WTC11 (cell line): ENCODE measurements at regions not wholly inside any gene's neighbourhood (a gene's known extent, or its start where the extent isn't known, plus 50 kb on each side); places are given as distances from the start of the nearest gene placed in this dataset.
"Not testable (repeated sequence)": the region's sequence is repeated elsewhere in the genome, so short reads cannot be mapped to it uniquely, and the experiment has no call there.

ENCODE experiments used
- ATAC-seq: fragments of 200-7000 bp; cut with Tn5 transposase; 2 replicates; pipeline ENCODE4 v1.10.0; 2021; ENCODE audit warnings: mild to moderate bottlenecking, moderate library complexity
- CTCF ChIA-PET: fragments of 300-600 bp; sonication (Branson Sonifier 250); formaldehyde crosslinking; loops from one replicate; lab custom pipeline; 2021; ENCODE audit warnings: antibody characterized with exemption; lab: Charles Lee
- POLR2A ChIA-PET: fragments of 350-600 bp; sonication (Branson Sonifier 250); formaldehyde crosslinking; loops from one replicate; lab custom pipeline; 2021; ENCODE audit warnings: antibody characterized with exemption; lab: Charles Lee
- DNase-seq: peaks from one replicate; pipeline ENCODE4 v3.0.0; 2021; ENCODE audit warnings: low spot score
- H3K27ac Mint-ChIP-seq: 2 replicates; pipeline ENCODE4 v1.8.0; 2021; ENCODE audit warnings: mixed read lengths
- H3K27me3 Mint-ChIP-seq: 2 replicates; pipeline ENCODE4 v1.8.0; 2021; ENCODE audit warnings: low read depth, mild to moderate bottlenecking, moderate library complexity, mixed read lengths
- H3K36me3 Mint-ChIP-seq: 2 replicates; pipeline ENCODE4 v1.8.0; 2021; ENCODE audit warnings: mixed read lengths
- H3K4me1 Mint-ChIP-seq: 2 replicates; pipeline ENCODE4 v1.8.0; 2022; ENCODE audit warnings: mixed read lengths
- H3K4me3 Mint-ChIP-seq: 2 replicates; pipeline ENCODE4 v1.8.0; 2021; ENCODE audit warnings: mild to moderate bottlenecking, moderate library complexity, mixed read lengths
- H3K9me3 Mint-ChIP-seq: 2 replicates; pipeline ENCODE4 v1.8.0; 2021; ENCODE audit warnings: mixed read lengths
- ELF4 ChIP-seq: sonication (generic); formaldehyde crosslinking; IDR thresholded peaks from 2 replicates; pipeline ENCODE4 v1.8.1; 2022; ENCODE audit warnings: low read depth, mild to moderate bottlenecking, moderate library complexity, missing genetic modification reagents
- ETV6 ChIP-seq: sonication (generic); formaldehyde crosslinking; IDR thresholded peaks from 2 replicates; pipeline ENCODE4 v1.8.1; 2022; ENCODE audit warnings: mild to moderate bottlenecking, missing genetic modification reagents
- FOXK1 ChIP-seq: sonication (generic); formaldehyde crosslinking; IDR thresholded peaks from 2 replicates; pipeline ENCODE4 v1.8.0; 2022; ENCODE audit warnings: mild to moderate bottlenecking, moderate library complexity, missing genetic modification reagents
- FOXP1 ChIP-seq: sonication (generic); formaldehyde crosslinking; IDR thresholded peaks from 2 replicates; pipeline ENCODE4 v1.8.0; 2022; ENCODE audit warnings: missing genetic modification reagents, mild to moderate bottlenecking, moderate library complexity, borderline replicate concordance
- HMGA2 ChIP-seq: fragments of 250-450 bp; sonication (Bioruptor Pico); IDR thresholded peaks from 2 replicates; pipeline ENCODE4 v1.4.0; 2021; ENCODE audit warnings: mild to moderate bottlenecking, moderate library complexity
- NR2C2 ChIP-seq: sonication (generic); formaldehyde crosslinking; IDR thresholded peaks from 2 replicates; pipeline ENCODE4 v1.8.0; 2022; ENCODE audit warnings: mild to moderate bottlenecking, missing genetic modification reagents
- SOX15 ChIP-seq: fragments of 250-450 bp; sonication (Bioruptor Pico); IDR thresholded peaks from 2 replicates; pipeline ENCODE4 v1.9.0; 2021; ENCODE audit warnings: mild to moderate bottlenecking
- TEAD4 ChIP-seq: sonication (generic); formaldehyde crosslinking; IDR thresholded peaks from 2 replicates; pipeline ENCODE4 v1.8.0; 2022; ENCODE audit warnings: mild to moderate bottlenecking, missing genetic modification reagents
- TP53 ChIP-seq: sonication (generic); formaldehyde crosslinking; IDR thresholded peaks from 2 replicates; pipeline ENCODE4 v1.8.1; 2023; ENCODE audit warnings: mild to moderate bottlenecking, missing genetic modification reagents
- ZNF219 ChIP-seq: sonication (generic); formaldehyde crosslinking; IDR thresholded peaks from 2 replicates; pipeline ENCODE4 v1.8.0; 2023; ENCODE audit warnings: missing genetic modification reagents, mild to moderate bottlenecking, borderline replicate concordance
- TF ChIP-seq, protein P1 (sequence below): sonication (generic); formaldehyde crosslinking; IDR thresholded peaks from 2 replicates; pipeline ENCODE4 v1.8.0; 2023; ENCODE audit warnings: missing genetic modification reagents, mild to moderate bottlenecking, borderline replicate concordance
- TF ChIP-seq, protein P2 (sequence below): sonication (generic); formaldehyde crosslinking; IDR thresholded peaks from 2 replicates; pipeline ENCODE4 v1.8.0; 2023; ENCODE audit warnings: mild to moderate bottlenecking, missing genetic modification reagents
- TF ChIP-seq, protein P3 (sequence below): sonication (generic); formaldehyde crosslinking; IDR thresholded peaks from 2 replicates; pipeline ENCODE4 v1.8.0; 2022; ENCODE audit warnings: mild to moderate bottlenecking, missing genetic modification reagents

DNA sequence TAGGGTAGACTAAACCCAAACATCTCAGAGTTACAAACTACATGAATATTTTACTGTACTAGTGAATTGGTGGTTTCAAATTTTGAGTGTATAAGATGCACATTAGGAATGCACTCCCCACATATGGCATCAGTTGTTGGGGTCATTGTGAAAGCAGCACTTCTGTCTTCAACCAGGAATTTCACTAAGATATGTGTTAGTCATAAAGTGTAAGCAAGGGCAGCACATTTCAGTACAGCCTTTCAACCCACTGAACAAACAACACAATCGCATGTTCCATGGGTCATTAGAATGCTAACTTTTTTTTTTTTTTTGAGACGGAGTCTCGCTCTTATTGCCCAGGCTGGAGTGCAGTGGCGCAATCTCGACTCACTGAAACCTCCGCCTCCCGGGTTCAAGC is 164.1 kb upstream of the MAP2 start:
- H3K27me3 Mint-ChIP-seq = no peaks in the 10 kb centered on the region; the same call in 1 of the 2 replicates
- CTCF ChIA-PET = interaction anchor here (0.7 kb wide), 1 partner anchor 23 kb away, joined by 3 read pairs; no protein-coding TSS in a partner anchor
- TF ChIP-seq, protein P1, sequence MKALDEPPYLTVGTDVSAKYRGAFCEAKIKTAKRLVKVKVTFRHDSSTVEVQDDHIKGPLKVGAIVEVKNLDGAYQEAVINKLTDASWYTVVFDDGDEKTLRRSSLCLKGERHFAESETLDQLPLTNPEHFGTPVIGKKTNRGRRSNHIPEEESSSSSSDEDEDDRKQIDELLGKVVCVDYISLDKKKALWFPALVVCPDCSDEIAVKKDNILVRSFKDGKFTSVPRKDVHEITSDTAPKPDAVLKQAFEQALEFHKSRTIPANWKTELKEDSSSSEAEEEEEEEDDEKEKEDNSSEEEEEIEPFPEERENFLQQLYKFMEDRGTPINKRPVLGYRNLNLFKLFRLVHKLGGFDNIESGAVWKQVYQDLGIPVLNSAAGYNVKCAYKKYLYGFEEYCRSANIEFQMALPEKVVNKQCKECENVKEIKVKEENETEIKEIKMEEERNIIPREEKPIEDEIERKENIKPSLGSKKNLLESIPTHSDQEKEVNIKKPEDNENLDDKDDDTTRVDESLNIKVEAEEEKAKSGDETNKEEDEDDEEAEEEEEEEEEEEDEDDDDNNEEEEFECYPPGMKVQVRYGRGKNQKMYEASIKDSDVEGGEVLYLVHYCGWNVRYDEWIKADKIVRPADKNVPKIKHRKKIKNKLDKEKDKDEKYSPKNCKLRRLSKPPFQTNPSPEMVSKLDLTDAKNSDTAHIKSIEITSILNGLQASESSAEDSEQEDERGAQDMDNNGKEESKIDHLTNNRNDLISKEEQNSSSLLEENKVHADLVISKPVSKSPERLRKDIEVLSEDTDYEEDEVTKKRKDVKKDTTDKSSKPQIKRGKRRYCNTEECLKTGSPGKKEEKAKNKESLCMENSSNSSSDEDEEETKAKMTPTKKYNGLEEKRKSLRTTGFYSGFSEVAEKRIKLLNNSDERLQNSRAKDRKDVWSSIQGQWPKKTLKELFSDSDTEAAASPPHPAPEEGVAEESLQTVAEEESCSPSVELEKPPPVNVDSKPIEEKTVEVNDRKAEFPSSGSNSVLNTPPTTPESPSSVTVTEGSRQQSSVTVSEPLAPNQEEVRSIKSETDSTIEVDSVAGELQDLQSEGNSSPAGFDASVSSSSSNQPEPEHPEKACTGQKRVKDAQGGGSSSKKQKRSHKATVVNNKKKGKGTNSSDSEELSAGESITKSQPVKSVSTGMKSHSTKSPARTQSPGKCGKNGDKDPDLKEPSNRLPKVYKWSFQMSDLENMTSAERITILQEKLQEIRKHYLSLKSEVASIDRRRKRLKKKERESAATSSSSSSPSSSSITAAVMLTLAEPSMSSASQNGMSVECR (CRISPR knock-in tag) = no peak
- TF ChIP-seq, all 79 proteins: peak for 0

DNA sequence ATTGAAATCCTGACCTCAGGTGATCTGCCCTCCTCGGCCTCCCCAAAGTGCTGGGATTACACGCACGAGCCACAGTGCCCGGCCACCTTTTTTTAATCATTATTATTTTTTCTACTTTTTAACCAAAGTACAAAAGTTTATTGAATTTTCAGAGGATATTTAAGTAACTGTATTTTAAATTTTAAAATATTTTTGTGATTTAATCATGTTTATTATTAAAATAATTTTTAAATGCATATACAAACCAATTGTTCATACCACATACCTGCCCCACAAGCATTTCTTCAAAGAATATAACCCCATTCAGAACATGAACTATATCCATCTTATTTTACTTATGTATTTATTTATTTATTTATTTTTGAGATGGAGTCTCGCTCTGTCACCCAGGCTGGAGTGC is 163.6 kb upstream of the MAP2 start:
- Mint-ChIP-seq H3K27me3 (no peaks in the 10 kb centered on the region; the same call in 1 of the 2 replicates), H3K4me1 (peaks cover 15% of the 10 kb centered on the region), H3K4me3 (no peak overlapping the region), H3K9me3 (peaks cover 26% of the 10 kb centered on the region), H3K27ac (no peak overlapping the region), H3K36me3 (peaks cover 28% of the 10 kb centered on the region)
- ChIA-PET CTCF (interaction anchor here (0.7 kb wide), 1 partner anchor 24 kb away, joined by 3 read pairs; no protein-coding TSS in a partner anchor), POLR2A (no interaction called here)
- DNase-seq (no peak), ATAC-seq (no peak)
- no peak for TF ChIP-seq TEAD4 (CRISPR knock-in tag)
- TF ChIP-seq ETV6 (CRISPR knock-in tag) = no peak
- no peak for TF ChIP-seq NR2C2 (CRISPR knock-in tag)
- no peak for TF ChIP-seq FOXK1 (CRISPR knock-in tag)
- TF ChIP-seq SOX15 (CRISPR knock-in tag) = no peak
- TF ChIP-seq HMGA2 (CRISPR knock-in tag) = peak; percentile 94

More for the DNA sequence above, 164.1 kb upstream of the MAP2 start:
- Mint-ChIP-seq H3K27ac (no peak overlapping the region), H3K36me3 (peaks cover 28% of the 10 kb centered on the region), H3K9me3 (peaks cover 26% of the 10 kb centered on the region), H3K4me3 (no peak overlapping the region), H3K4me1 (peaks cover 15% of the 10 kb centered on the region)
- POLR2A ChIA-PET = no interaction called here
- no peak for ATAC-seq
- DNase-seq = no peak

DNA sequence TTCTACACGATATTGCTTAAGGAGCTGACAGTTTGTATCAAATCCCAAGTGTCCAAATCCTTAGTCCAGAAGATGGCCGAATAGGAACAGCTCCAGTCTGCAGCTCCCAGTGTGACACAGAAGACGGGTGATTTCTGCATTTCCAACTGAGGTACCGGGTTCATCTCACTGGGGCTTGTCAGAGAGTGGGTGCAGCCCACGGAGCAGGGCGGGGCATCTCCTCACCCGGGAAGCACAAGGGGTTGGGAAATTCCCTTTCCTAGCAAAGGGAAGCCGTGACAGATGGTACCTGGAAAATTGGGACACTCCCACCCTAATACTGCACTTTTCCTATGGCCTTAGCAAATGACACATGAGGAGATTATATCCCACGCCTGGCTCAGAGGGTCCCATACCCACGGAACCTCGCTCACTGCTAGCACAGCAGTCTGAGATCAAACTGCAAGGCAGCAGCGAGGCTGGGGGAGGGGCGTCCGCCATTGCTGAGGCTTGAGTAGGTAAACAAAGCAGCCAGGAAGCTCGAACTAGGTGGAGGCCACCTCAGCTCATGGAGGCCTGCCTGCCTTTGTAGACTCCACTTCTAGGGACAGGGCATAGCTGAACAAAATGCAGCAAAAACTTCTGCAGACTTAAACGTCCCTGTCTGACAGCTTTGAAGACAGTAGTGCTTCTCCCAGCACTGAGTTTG is 162.3 kb upstream of the MAP2 start:
- DNase-seq, POLR2A ChIA-PET, ATAC-seq, CTCF ChIA-PET, H3K4me3 Mint-ChIP-seq, H3K27ac Mint-ChIP-seq, H3K27me3 Mint-ChIP-seq: not testable (repeated sequence)
- H3K9me3 Mint-ChIP-seq = peaks cover 19% of the 10 kb centered on the region
- H3K36me3 Mint-ChIP-seq = peaks cover 23% of the 10 kb centered on the region
- peaks cover 15% of the 10 kb centered on the region for H3K4me1 Mint-ChIP-seq

DNA sequence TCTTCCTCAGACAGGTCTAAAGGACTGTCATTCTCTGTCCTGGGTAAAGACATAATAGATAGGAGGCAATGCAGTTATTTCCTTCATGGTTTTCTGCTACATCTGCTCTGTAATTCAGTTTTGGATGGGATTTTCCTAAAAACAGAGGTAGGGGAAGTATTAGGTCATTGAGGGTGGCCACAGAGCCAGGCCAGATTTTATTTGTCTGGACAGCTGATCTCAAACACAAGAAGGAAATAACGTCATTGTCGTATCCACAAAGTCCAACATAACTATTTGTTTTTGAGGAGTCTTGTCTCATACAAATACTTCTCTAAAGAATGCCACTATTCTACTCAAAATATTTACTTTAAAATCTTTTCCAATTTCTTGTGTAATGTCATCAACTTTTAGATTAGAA is 154.8 kb upstream of the MAP2 start:
- H3K27me3 Mint-ChIP-seq = no peaks in the 10 kb centered on the region
- POLR2A ChIA-PET = no interaction called here
- ATAC-seq (no peak), DNase-seq (no peak)
- no peak overlapping the region for H3K4me3 Mint-ChIP-seq
- no peak overlapping the region for H3K27ac Mint-ChIP-seq
- H3K9me3 Mint-ChIP-seq = peaks cover 6% of the 10 kb centered on the region; the same call in 1 of the 2 replicates
- CTCF ChIA-PET = no interaction called here
- H3K4me1 Mint-ChIP-seq = no peaks in the 10 kb centered on the region
- H3K36me3 Mint-ChIP-seq = peaks cover 8% of the 10 kb centered on the region
- TF ChIP-seq ZNF219 (CRISPR knock-in tag) = no peak
- TF ChIP-seq FOXP1 (CRISPR knock-in tag) = no peak
- TF ChIP-seq, protein P2, sequence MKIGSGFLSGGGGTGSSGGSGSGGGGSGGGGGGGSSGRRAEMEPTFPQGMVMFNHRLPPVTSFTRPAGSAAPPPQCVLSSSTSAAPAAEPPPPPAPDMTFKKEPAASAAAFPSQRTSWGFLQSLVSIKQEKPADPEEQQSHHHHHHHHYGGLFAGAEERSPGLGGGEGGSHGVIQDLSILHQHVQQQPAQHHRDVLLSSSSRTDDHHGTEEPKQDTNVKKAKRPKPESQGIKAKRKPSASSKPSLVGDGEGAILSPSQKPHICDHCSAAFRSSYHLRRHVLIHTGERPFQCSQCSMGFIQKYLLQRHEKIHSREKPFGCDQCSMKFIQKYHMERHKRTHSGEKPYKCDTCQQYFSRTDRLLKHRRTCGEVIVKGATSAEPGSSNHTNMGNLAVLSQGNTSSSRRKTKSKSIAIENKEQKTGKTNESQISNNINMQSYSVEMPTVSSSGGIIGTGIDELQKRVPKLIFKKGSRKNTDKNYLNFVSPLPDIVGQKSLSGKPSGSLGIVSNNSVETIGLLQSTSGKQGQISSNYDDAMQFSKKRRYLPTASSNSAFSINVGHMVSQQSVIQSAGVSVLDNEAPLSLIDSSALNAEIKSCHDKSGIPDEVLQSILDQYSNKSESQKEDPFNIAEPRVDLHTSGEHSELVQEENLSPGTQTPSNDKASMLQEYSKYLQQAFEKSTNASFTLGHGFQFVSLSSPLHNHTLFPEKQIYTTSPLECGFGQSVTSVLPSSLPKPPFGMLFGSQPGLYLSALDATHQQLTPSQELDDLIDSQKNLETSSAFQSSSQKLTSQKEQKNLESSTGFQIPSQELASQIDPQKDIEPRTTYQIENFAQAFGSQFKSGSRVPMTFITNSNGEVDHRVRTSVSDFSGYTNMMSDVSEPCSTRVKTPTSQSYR (CRISPR knock-in tag) = no peak
- TF ChIP-seq ELF4 (CRISPR knock-in tag) = no peak
- TF ChIP-seq, protein P1 (CRISPR knock-in tag) = no peak
- no peak for TF ChIP-seq TP53 (CRISPR knock-in tag)
- TF ChIP-seq, protein P3, sequence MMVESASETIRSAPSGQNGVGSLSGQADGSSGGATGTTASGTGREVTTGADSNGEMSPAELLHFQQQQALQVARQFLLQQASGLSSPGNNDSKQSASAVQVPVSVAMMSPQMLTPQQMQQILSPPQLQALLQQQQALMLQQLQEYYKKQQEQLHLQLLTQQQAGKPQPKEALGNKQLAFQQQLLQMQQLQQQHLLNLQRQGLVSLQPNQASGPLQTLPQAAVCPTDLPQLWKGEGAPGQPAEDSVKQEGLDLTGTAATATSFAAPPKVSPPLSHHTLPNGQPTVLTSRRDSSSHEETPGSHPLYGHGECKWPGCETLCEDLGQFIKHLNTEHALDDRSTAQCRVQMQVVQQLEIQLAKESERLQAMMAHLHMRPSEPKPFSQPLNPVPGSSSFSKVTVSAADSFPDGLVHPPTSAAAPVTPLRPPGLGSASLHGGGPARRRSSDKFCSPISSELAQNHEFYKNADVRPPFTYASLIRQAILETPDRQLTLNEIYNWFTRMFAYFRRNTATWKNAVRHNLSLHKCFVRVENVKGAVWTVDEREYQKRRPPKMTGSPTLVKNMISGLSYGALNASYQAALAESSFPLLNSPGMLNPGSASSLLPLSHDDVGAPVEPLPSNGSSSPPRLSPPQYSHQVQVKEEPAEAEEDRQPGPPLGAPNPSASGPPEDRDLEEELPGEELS (CRISPR knock-in tag) = no peak
